ENCODE measurements at regions not wholly inside any gene's neighbourhood (a gene's known extent, or its start where the extent isn't known, plus 50 kb on each side); places are given as distances from the start of the nearest gene placed in this dataset.
A peak's percentile ranks its signal among the peaks of the same experiment; 100 is the strongest.

GRCh38 chr9:107211284-107211923, 71.7 kb upstream of the RAD23B start:
- Mint-ChIP-seq H3K36me3 (ENCODE audit: low read depth) (no peaks in the 10 kb centered on the region), H3K27ac (no peak overlapping the region), H3K9me3 (no peaks in the 10 kb centered on the region), H3K4me3 (no peak overlapping the region), H3K4me1 (ENCODE audit: low read depth) (peaks cover 14% of the 10 kb centered on the region), H3K27me3 (ENCODE audit: insufficient read depth) (peaks cover 3% of the 10 kb centered on the region)
- DNase-seq (ENCODE audit: low spot score), result no peak
- intact Hi-C loops (cut with micrococcal nuclease), result loop anchor here (5.0 kb wide), 1 partner anchor 121 kb away; no protein-coding TSS in a partner anchor

- no peak for DNase-seq (ENCODE audit: low spot score)
- H3K4me3 Mint-ChIP-seq, result no peak overlapping the region
- no peak overlapping the region for H3K27ac Mint-ChIP-seq
- no peaks in the 10 kb centered on the region for H3K36me3 Mint-ChIP-seq (ENCODE audit: low read depth)
- H3K4me1 Mint-ChIP-seq (ENCODE audit: low read depth), result peaks cover 14% of the 10 kb centered on the region
- intact Hi-C loops (cut with micrococcal nuclease), result loop anchor here (1.0 to 5.0 kb wide), 4 partner anchors 31 to 120 kb away; partner anchors contain the start of gene RAD23B
- H3K9me3 Mint-ChIP-seq, result no peaks in the 10 kb centered on the region
- peaks cover 3% of the 10 kb centered on the region for H3K27me3 Mint-ChIP-seq (ENCODE audit: insufficient read depth)
Measured at GRCh38 chr9:107212613-107213012, 70.5 kb upstream of the RAD23B start.

- H3K36me3 Mint-ChIP-seq (ENCODE audit: low read depth), result no peaks in the 10 kb centered on the region
- H3K27ac Mint-ChIP-seq, result no peak overlapping the region
- no peak for DNase-seq (ENCODE audit: low spot score)
- peaks cover 14% of the 10 kb centered on the region for H3K4me1 Mint-ChIP-seq (ENCODE audit: low read depth)
- peaks cover 3% of the 10 kb centered on the region for H3K27me3 Mint-ChIP-seq (ENCODE audit: insufficient read depth)
- H3K4me3 Mint-ChIP-seq, result no peak overlapping the region
- no peaks in the 10 kb centered on the region for H3K9me3 Mint-ChIP-seq
- intact Hi-C loops (cut with micrococcal nuclease), result loop anchor here (1.0 to 5.0 kb wide), 4 partner anchors 30 to 119 kb away; partner anchors contain the start of gene RAD23B
Measured at GRCh38 chr9:107213080-107213479, 70.0 kb upstream of the RAD23B start.

- peaks cover 3% of the 10 kb centered on the region for H3K27me3 Mint-ChIP-seq (ENCODE audit: insufficient read depth)
- intact Hi-C loops (cut with micrococcal nuclease), result loop anchor here (1.0 to 5.0 kb wide), 4 partner anchors 30 to 119 kb away; partner anchors contain the start of gene RAD23B
- no peak overlapping the region for H3K4me3 Mint-ChIP-seq
Measured at GRCh38 chr9:107213561-107214028, 69.5 kb upstream of the RAD23B start.

GRCh38 chr9:107214381-107214780, 68.7 kb upstream of the RAD23B start:
- H3K36me3 Mint-ChIP-seq (ENCODE audit: low read depth), result no peaks in the 10 kb centered on the region
- peaks cover 14% of the 10 kb centered on the region for H3K4me1 Mint-ChIP-seq (ENCODE audit: low read depth)
- no peak overlapping the region for H3K27ac Mint-ChIP-seq
- no peaks in the 10 kb centered on the region for H3K27me3 Mint-ChIP-seq (ENCODE audit: insufficient read depth)
- DNase-seq (ENCODE audit: low spot score), result no peak
- no peaks in the 10 kb centered on the region for H3K9me3 Mint-ChIP-seq
- no peak overlapping the region for H3K4me3 Mint-ChIP-seq
- intact Hi-C loops (cut with micrococcal nuclease), result loop anchor here (5.0 kb wide), 1 partner anchor 118 kb away; no protein-coding TSS in a partner anchor

More at GRCh38 chr9:107213561-107214028, 69.5 kb upstream of the RAD23B start:
- DNase-seq (ENCODE audit: low spot score), result peak; percentile 16
- Mint-ChIP-seq H3K36me3 (ENCODE audit: low read depth) (no peaks in the 10 kb centered on the region), H3K27ac (peak overlapping the region; percentile 9), H3K9me3 (no peaks in the 10 kb centered on the region), H3K4me1 (ENCODE audit: low read depth) (peaks cover 14% of the 10 kb centered on the region)

GRCh38 chr9:107214915-107215314, 68.2 kb upstream of the RAD23B start:
- DNase-seq (ENCODE audit: low spot score), result no peak
- intact Hi-C loops (cut with micrococcal nuclease), result loop anchor here (5.0 kb wide), 1 partner anchor 117 kb away; no protein-coding TSS in a partner anchor
- no peaks in the 10 kb centered on the region for H3K36me3 Mint-ChIP-seq (ENCODE audit: low read depth)
- H3K4me3 Mint-ChIP-seq, result no peak overlapping the region
- no peak overlapping the region for H3K27ac Mint-ChIP-seq
- H3K27me3 Mint-ChIP-seq (ENCODE audit: insufficient read depth), result no peaks in the 10 kb centered on the region
- H3K4me1 Mint-ChIP-seq (ENCODE audit: low read depth), result peaks cover 14% of the 10 kb centered on the region
- no peaks in the 10 kb centered on the region for H3K9me3 Mint-ChIP-seq

- Mint-ChIP-seq H3K4me3 (no peak overlapping the region), H3K36me3 (ENCODE audit: low read depth) (no peaks in the 10 kb centered on the region), H3K27me3 (ENCODE audit: insufficient read depth) (no peaks in the 10 kb centered on the region), H3K4me1 (ENCODE audit: low read depth) (peaks cover 14% of the 10 kb centered on the region), H3K9me3 (no peaks in the 10 kb centered on the region), H3K27ac (no peak overlapping the region)
- intact Hi-C loops (cut with micrococcal nuclease), result no loop called here
- DNase-seq (ENCODE audit: low spot score), result no peak
Measured at GRCh38 chr9:107215381-107215780, 67.7 kb upstream of the RAD23B start.

- no peak for DNase-seq (ENCODE audit: low spot score)
- Mint-ChIP-seq H3K36me3 (ENCODE audit: low read depth) (no peaks in the 10 kb centered on the region), H3K27ac (no peak overlapping the region), H3K4me3 (no peak overlapping the region), H3K9me3 (no peaks in the 10 kb centered on the region), H3K27me3 (ENCODE audit: insufficient read depth) (no peaks in the 10 kb centered on the region), H3K4me1 (ENCODE audit: low read depth) (peaks cover 14% of the 10 kb centered on the region)
- intact Hi-C loops (cut with micrococcal nuclease), result no loop called here
Measured at GRCh38 chr9:107216329-107216728, 66.8 kb upstream of the RAD23B start.

- DNase-seq (ENCODE audit: low spot score), result no peak
- H3K9me3 Mint-ChIP-seq, result no peaks in the 10 kb centered on the region
- H3K4me1 Mint-ChIP-seq (ENCODE audit: low read depth), result peaks cover 1% of the 10 kb centered on the region
- H3K4me3 Mint-ChIP-seq, result no peak overlapping the region
- no peaks in the 10 kb centered on the region for H3K36me3 Mint-ChIP-seq (ENCODE audit: low read depth)
- peaks cover 9% of the 10 kb centered on the region for H3K27me3 Mint-ChIP-seq (ENCODE audit: insufficient read depth)
- intact Hi-C loops (cut with micrococcal nuclease), result no loop called here
- no peak overlapping the region for H3K27ac Mint-ChIP-seq
Measured at GRCh38 chr9:107218829-107219485, 64.1 kb upstream of the RAD23B start.

GRCh38 chr9:107219486-107220077, 63.5 kb upstream of the RAD23B start:
- Mint-ChIP-seq H3K27ac (no peak overlapping the region), H3K36me3 (ENCODE audit: low read depth) (no peaks in the 10 kb centered on the region), H3K4me1 (ENCODE audit: low read depth) (no peaks in the 10 kb centered on the region), H3K9me3 (no peaks in the 10 kb centered on the region), H3K27me3 (ENCODE audit: insufficient read depth) (peaks cover 10% of the 10 kb centered on the region), H3K4me3 (no peak overlapping the region)
- intact Hi-C loops (cut with micrococcal nuclease), result no loop called here
- no peak for DNase-seq (ENCODE audit: low spot score)

GRCh38 chr9:107221321-107221720, 61.8 kb upstream of the RAD23B start:
- H3K27me3 Mint-ChIP-seq (ENCODE audit: insufficient read depth), result peaks cover 17% of the 10 kb centered on the region
- no peaks in the 10 kb centered on the region for H3K36me3 Mint-ChIP-seq (ENCODE audit: low read depth)
- H3K27ac Mint-ChIP-seq, result no peak overlapping the region
- no peaks in the 10 kb centered on the region for H3K9me3 Mint-ChIP-seq
- H3K4me3 Mint-ChIP-seq, result no peak overlapping the region
- H3K4me1 Mint-ChIP-seq (ENCODE audit: low read depth), result no peaks in the 10 kb centered on the region
- intact Hi-C loops (cut with micrococcal nuclease), result no loop called here
- no peak for DNase-seq (ENCODE audit: low spot score)

- Mint-ChIP-seq H3K27ac (no peak overlapping the region), H3K4me3 (no peak overlapping the region), H3K9me3 (no peaks in the 10 kb centered on the region), H3K4me1 (ENCODE audit: low read depth) (no peaks in the 10 kb centered on the region), H3K36me3 (ENCODE audit: low read depth) (no peaks in the 10 kb centered on the region), H3K27me3 (ENCODE audit: insufficient read depth) (peaks cover 22% of the 10 kb centered on the region)
- intact Hi-C loops (cut with micrococcal nuclease), result no loop called here
- no peak for DNase-seq (ENCODE audit: low spot score)
Measured at GRCh38 chr9:107222020-107222522, 61.0 kb upstream of the RAD23B start.

GRCh38 chr9:107223381-107223780, 59.7 kb upstream of the RAD23B start:
- Mint-ChIP-seq H3K27ac (no peak overlapping the region), H3K4me1 (ENCODE audit: low read depth) (no peaks in the 10 kb centered on the region), H3K4me3 (no peak overlapping the region), H3K9me3 (no peaks in the 10 kb centered on the region), H3K36me3 (ENCODE audit: low read depth) (no peaks in the 10 kb centered on the region), H3K27me3 (ENCODE audit: insufficient read depth) (peaks cover 25% of the 10 kb centered on the region)
- no peak for DNase-seq (ENCODE audit: low spot score)
- intact Hi-C loops (cut with micrococcal nuclease), result no loop called here
